Neural crest cell (in vitro differentiated cells): ENCODE measurements at regions not wholly inside any gene's neighbourhood (a gene's known extent, or its start where the extent isn't known, plus 50 kb on each side); places are given as distances from the start of the nearest gene placed in this dataset.

ENCODE experiments used
- DNase-seq: peaks from one replicate; pipeline ENCODE4 v3.0.0; 2021; ENCODE audit warnings: low read depth, mixed read lengths, low spot score
- H3K27ac Mint-ChIP-seq: one replicate; pipeline ENCODE4 v1.8.0; 2021; ENCODE audit warnings: mild to moderate bottlenecking, mixed read lengths; ENCODE audit not compliant: unreplicated experiment
- H3K27me3 Mint-ChIP-seq: 2 replicates; pipeline ENCODE4 v1.8.0; 2021; ENCODE audit warnings: low read depth, mild to moderate bottlenecking, mixed read lengths
- H3K36me3 Mint-ChIP-seq: 2 replicates; pipeline ENCODE4 v1.8.0; 2021; ENCODE audit warnings: low read depth, mild to moderate bottlenecking, mixed read lengths
- H3K4me1 Mint-ChIP-seq: 2 replicates; pipeline ENCODE4 v1.8.0; 2021; ENCODE audit warnings: mixed read lengths
- H3K4me3 Mint-ChIP-seq: one replicate; pipeline ENCODE4 v1.8.0; 2021; ENCODE audit warnings: mild to moderate bottlenecking, mixed read lengths
- H3K9me3 Mint-ChIP-seq: 2 replicates; pipeline ENCODE4 v1.8.0; 2021; ENCODE audit warnings: mixed read lengths
- CTCF ChIP-seq: fragments of 200-600 bp; sonication (generic); conservative IDR thresholded peaks from 2 replicates; pipeline ENCODE4 v1.5.0; 2021; ENCODE audit warnings: antibody characterized with exemption, mild to moderate bottlenecking

GRCh38 chr3:178054471-178054870 lies 481.8 kb upstream of the KCNMB2 start:
- no peaks in the 10 kb centered on the region for H3K9me3 Mint-ChIP-seq
- no peaks in the 10 kb centered on the region for H3K36me3 Mint-ChIP-seq
- H3K4me1 Mint-ChIP-seq, result peaks cover 4% of the 10 kb centered on the region
- no peak for TF ChIP-seq CTCF
- no peak overlapping the region for H3K4me3 Mint-ChIP-seq
- no peak for DNase-seq
- H3K27ac Mint-ChIP-seq, result peak overlapping the region; percentile 7
- no peaks in the 10 kb centered on the region for H3K27me3 Mint-ChIP-seq

- Mint-ChIP-seq H3K4me3 (no peak overlapping the region), H3K4me1 (peaks cover 4% of the 10 kb centered on the region), H3K36me3 (no peaks in the 10 kb centered on the region), H3K27ac (no peak overlapping the region), H3K9me3 (no peaks in the 10 kb centered on the region), H3K27me3 (no peaks in the 10 kb centered on the region)
- no peak for TF ChIP-seq CTCF
- DNase-seq, result no peak
Measured at GRCh38 chr3:178055939-178056338, 480.3 kb upstream of the KCNMB2 start.

GRCh38 chr3:178056868-178057267 lies 479.4 kb upstream of the KCNMB2 start:
- Mint-ChIP-seq H3K4me3 (no peak overlapping the region), H3K36me3 (no peaks in the 10 kb centered on the region), H3K9me3 (no peaks in the 10 kb centered on the region), H3K4me1 (peaks cover 4% of the 10 kb centered on the region), H3K27me3 (no peaks in the 10 kb centered on the region), H3K27ac (no peak overlapping the region)
- no peak for DNase-seq
- TF ChIP-seq CTCF, result no peak

GRCh38 chr3:178058629-178059028 lies 477.6 kb upstream of the KCNMB2 start:
- DNase-seq, result no peak
- no peak for TF ChIP-seq CTCF
- H3K4me3 Mint-ChIP-seq, result no peak overlapping the region
- H3K36me3 Mint-ChIP-seq, result no peaks in the 10 kb centered on the region
- no peaks in the 10 kb centered on the region for H3K9me3 Mint-ChIP-seq
- H3K27ac Mint-ChIP-seq, result no peak overlapping the region
- H3K27me3 Mint-ChIP-seq, result no peaks in the 10 kb centered on the region
- H3K4me1 Mint-ChIP-seq, result peaks cover 4% of the 10 kb centered on the region

GRCh38 chr3:178059119-178059518 lies 477.1 kb upstream of the KCNMB2 start:
- H3K27ac Mint-ChIP-seq, result no peak overlapping the region
- no peaks in the 10 kb centered on the region for H3K9me3 Mint-ChIP-seq
- DNase-seq, result no peak
- H3K27me3 Mint-ChIP-seq, result no peaks in the 10 kb centered on the region
- H3K36me3 Mint-ChIP-seq, result no peaks in the 10 kb centered on the region
- no peak overlapping the region for H3K4me3 Mint-ChIP-seq
- no peak for TF ChIP-seq CTCF
- H3K4me1 Mint-ChIP-seq, result peaks cover 4% of the 10 kb centered on the region

- no peak for TF ChIP-seq CTCF
- no peak for DNase-seq
- no peak overlapping the region for H3K27ac Mint-ChIP-seq
- no peaks in the 10 kb centered on the region for H3K4me1 Mint-ChIP-seq
- no peak overlapping the region for H3K4me3 Mint-ChIP-seq
- H3K27me3 Mint-ChIP-seq, result no peaks in the 10 kb centered on the region
- H3K36me3 Mint-ChIP-seq, result no peaks in the 10 kb centered on the region
- H3K9me3 Mint-ChIP-seq, result no peaks in the 10 kb centered on the region
Measured at GRCh38 chr3:178059836-178060235, 476.4 kb upstream of the KCNMB2 start.
